ENCODE measurements at regions not wholly inside any gene's neighbourhood (a gene's known extent, or its start where the extent isn't known, plus 50 kb on each side); places are given as distances from the start of the nearest gene placed in this dataset.
A peak's percentile ranks its signal among the peaks of the same experiment; 100 is the strongest.

GRCh38 chr3:187946163-187946691 lies 201.0 kb upstream of the BCL6 start:
- no peaks in the 10 kb centered on the region for H3K79me2 ChIP-seq (ENCODE audit: insufficient read depth, low read length)
- no peak overlapping the region for H3K4me3 ChIP-seq (replicated peaks in 1 of 3; ENCODE audit: low read depth in 2 of 3, low read length in 3 of 3)
- no peaks in the 10 kb centered on the region for H4K20me1 ChIP-seq (ENCODE audit: insufficient read depth, low read length)
- H3K4me1 Mint-ChIP-seq, result peaks cover 28% of the 10 kb centered on the region
- H3K9me3 Mint-ChIP-seq, result peaks cover 0 to 3% (median 0%) of the 10 kb centered on the region in 7 donors
- H3K9me3 ChIP-seq (replicated peaks in 1 of 2; ENCODE audit: control insufficient read depth in 1 of 2, insufficient read depth in 1 of 2, low read length in 2 of 2), result no peaks in the 10 kb centered on the region
- no peak overlapping the region for H3K27ac Mint-ChIP-seq
- WGBS (ENCODE audit: insufficient coverage), result 89% methylated on average over 2 of the region's 4 CpGs
- no peak overlapping the region for H3K27ac ChIP-seq (ENCODE audit: low read depth in 1 of 2, low read length in 2 of 2)
- intact Hi-C loops (cut with micrococcal nuclease), result no loop called here
- no peak for DNase-seq
- peaks cover 25 to 37% of the 10 kb centered on the region in 2 donors for H3K4me1 ChIP-seq (ENCODE audit: control insufficient read depth in 1 of 2, insufficient read depth in 2 of 2, low read length in 2 of 2)
- H3K36me3 ChIP-seq (replicated peaks in 1 of 2; ENCODE audit: control insufficient read depth in 1 of 2, insufficient read depth in 2 of 2, low read length in 2 of 2), result no peaks in the 10 kb centered on the region
- no peak overlapping the region for H2AFZ ChIP-seq (ENCODE audit: insufficient read depth, low read depth, low read length, poor library complexity, severe bottlenecking)
- peaks cover 0 to 3% (median 2%) of the 10 kb centered on the region in 3 donors for H3K27me3 Mint-ChIP-seq (ENCODE audit: low read depth in 3 of 3)
- H3K9ac ChIP-seq (ENCODE audit: insufficient read depth, low read length, poor library complexity, severe bottlenecking), result no peak overlapping the region
- H3K27me3 ChIP-seq (ENCODE audit: control insufficient read depth in 2 of 2, insufficient read depth in 2 of 2, low read length in 2 of 2), result no peaks in the 10 kb centered on the region
- no peaks in the 10 kb centered on the region for H3K36me3 Mint-ChIP-seq
- no peak for TF ChIP-seq CTCF (IDR thresholded peaks at IDR 0.05)
- H3K4me2 ChIP-seq (replicated peaks; ENCODE audit: extremely low read depth, low read length, poor library complexity, severe bottlenecking), result no peak overlapping the region
- H3K4me3 Mint-ChIP-seq, result no peak overlapping the region

DNA sequence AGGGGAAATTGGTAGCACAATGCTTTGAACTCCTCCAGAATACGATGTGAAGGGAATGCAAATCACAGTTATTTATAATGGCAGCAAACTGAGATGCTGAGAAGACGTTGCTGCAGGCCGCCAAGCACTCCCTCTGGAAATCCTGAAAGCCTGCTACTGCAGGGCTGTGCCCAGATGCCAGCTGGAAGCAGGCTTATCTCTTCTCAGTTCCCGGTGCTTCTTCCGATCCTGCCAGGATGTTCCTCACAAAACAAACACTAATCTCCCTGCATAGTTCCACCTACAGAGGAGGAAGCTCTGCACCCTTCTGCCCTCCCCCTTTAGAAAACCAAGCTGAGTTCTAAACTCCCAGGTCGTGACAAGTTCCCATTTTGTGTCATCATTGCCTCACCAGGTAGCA lies 201.7 kb upstream of the BCL6 start:
- Mint-ChIP-seq H3K4me1 (peaks cover 35% of the 10 kb centered on the region), H3K4me3 (no peak overlapping the region), H3K9me3 (peaks cover 0 to 3% (median 0%) of the 10 kb centered on the region in 7 donors), H3K36me3 (no peaks in the 10 kb centered on the region), H3K27ac (peak overlapping the region in 2 of 7 donors; percentile 4 to 5), H3K27me3 (ENCODE audit: low read depth in 3 of 3) (peaks cover 0 to 2% (median 1%) of the 10 kb centered on the region in 3 donors)
- Histone ChIP-seq H3K9ac (ENCODE audit: insufficient read depth, low read length, poor library complexity, severe bottlenecking) (no peak overlapping the region), H3K4me2 (replicated peaks; ENCODE audit: extremely low read depth, low read length, poor library complexity, severe bottlenecking) (no peak overlapping the region), H3K4me3 (replicated peaks in 1 of 3; ENCODE audit: low read depth in 2 of 3, low read length in 3 of 3) (no peak overlapping the region), H3K27ac (ENCODE audit: low read depth in 1 of 2, low read length in 2 of 2) (no peak overlapping the region), H3K4me1 (ENCODE audit: control insufficient read depth in 1 of 2, insufficient read depth in 2 of 2, low read length in 2 of 2) (peaks cover 33 to 45% of the 10 kb centered on the region in 2 donors), H3K9me3 (replicated peaks in 1 of 2; ENCODE audit: control insufficient read depth in 1 of 2, insufficient read depth in 1 of 2, low read length in 2 of 2) (no peaks in the 10 kb centered on the region), H3K36me3 (replicated peaks in 1 of 2; ENCODE audit: control insufficient read depth in 1 of 2, insufficient read depth in 2 of 2, low read length in 2 of 2) (no peaks in the 10 kb centered on the region), H3K27me3 (ENCODE audit: control insufficient read depth in 2 of 2, insufficient read depth in 2 of 2, low read length in 2 of 2) (no peaks in the 10 kb centered on the region), H2AFZ (ENCODE audit: insufficient read depth, low read depth, low read length, poor library complexity, severe bottlenecking) (no peak overlapping the region), H4K20me1 (ENCODE audit: insufficient read depth, low read length) (no peaks in the 10 kb centered on the region), H3K79me2 (ENCODE audit: insufficient read depth, low read length) (no peaks in the 10 kb centered on the region)
- no peak for DNase-seq
- WGBS (ENCODE audit: insufficient coverage), result 57% methylated on average over 6 of the region's 6 CpGs
- no peak for TF ChIP-seq CTCF (IDR thresholded peaks at IDR 0.05)
- intact Hi-C loops (cut with micrococcal nuclease), result no loop called here

All from CD14-positive monocyte (primary cell).